ENCODE measurements at regions not wholly inside any gene's neighbourhood (a gene's known extent, or its start where the extent isn't known, plus 50 kb on each side); places are given as distances from the start of the nearest gene placed in this dataset.
"Not testable (repeated sequence)": the region's sequence is repeated elsewhere in the genome, so short reads cannot be mapped to it uniquely, and the experiment has no call there.

GRCh38 chr2:97431169-97431725 is 158.4 kb downstream of the ANKRD36B start:
- H3K27ac ChIP-seq; H3K27me3 ChIP-seq; H3K4me1 ChIP-seq (ENCODE audit: control insufficient read depth in 1 of 2, insufficient read depth in 1 of 2, low read depth in 1 of 2, low read length in 1 of 2); H3K9me3 ChIP-seq; H3K36me3 ChIP-seq; H3K4me3 ChIP-seq (ENCODE audit: low read depth in 1 of 2, low read length in 1 of 2): not testable (repeated sequence)

- H3K36me3 ChIP-seq; H3K27me3 ChIP-seq; H3K9me3 ChIP-seq; H3K4me1 ChIP-seq (ENCODE audit: control insufficient read depth in 1 of 2, insufficient read depth in 1 of 2, low read depth in 1 of 2, low read length in 1 of 2); H3K27ac ChIP-seq; H3K4me3 ChIP-seq (ENCODE audit: low read depth in 1 of 2, low read length in 1 of 2): not testable (repeated sequence)
These were observed 167.3 kb downstream of the ANKRD36B start for GRCh38 chr2:97422376-97422775.

GRCh38 chr2:97406340-97406739 is 183.3 kb downstream of the ANKRD36B start:
- H3K36me3 ChIP-seq; H3K27ac ChIP-seq; H3K4me3 ChIP-seq (ENCODE audit: low read depth in 1 of 2, low read length in 1 of 2); H3K9me3 ChIP-seq; H3K27me3 ChIP-seq; H3K4me1 ChIP-seq (ENCODE audit: control insufficient read depth in 1 of 2, insufficient read depth in 1 of 2, low read depth in 1 of 2, low read length in 1 of 2): not testable (repeated sequence)

- H3K27ac ChIP-seq; H3K4me3 ChIP-seq (ENCODE audit: low read depth in 1 of 2, low read length in 1 of 2); H3K9me3 ChIP-seq; H3K27me3 ChIP-seq; H3K36me3 ChIP-seq; H3K4me1 ChIP-seq (ENCODE audit: control insufficient read depth in 1 of 2, insufficient read depth in 1 of 2, low read depth in 1 of 2, low read length in 1 of 2): not testable (repeated sequence)
These were observed 184.4 kb downstream of the ANKRD36B start for GRCh38 chr2:97405172-97405737.

GRCh38 chr2:97402678-97403077 is 187.0 kb downstream of the ANKRD36B start:
- not testable (repeated sequence) for H3K27me3 ChIP-seq; H3K27ac ChIP-seq; H3K36me3 ChIP-seq; H3K4me1 ChIP-seq (ENCODE audit: control insufficient read depth in 1 of 2, insufficient read depth in 1 of 2, low read depth in 1 of 2, low read length in 1 of 2); H3K4me3 ChIP-seq (ENCODE audit: low read depth in 1 of 2, low read length in 1 of 2); H3K9me3 ChIP-seq

GRCh38 chr2:97395691-97396090 is 194.0 kb downstream of the ANKRD36B start:
- not testable (repeated sequence) for H3K36me3 ChIP-seq; H3K4me3 ChIP-seq (ENCODE audit: low read depth in 1 of 2, low read length in 1 of 2); H3K27ac ChIP-seq; H3K4me1 ChIP-seq (ENCODE audit: control insufficient read depth in 1 of 2, insufficient read depth in 1 of 2, low read depth in 1 of 2, low read length in 1 of 2); H3K27me3 ChIP-seq; H3K9me3 ChIP-seq

- not testable (repeated sequence) for H3K4me3 ChIP-seq (ENCODE audit: low read depth in 1 of 2, low read length in 1 of 2); H3K9me3 ChIP-seq; H3K27ac ChIP-seq; H3K27me3 ChIP-seq; H3K4me1 ChIP-seq (ENCODE audit: control insufficient read depth in 1 of 2, insufficient read depth in 1 of 2, low read depth in 1 of 2, low read length in 1 of 2); H3K36me3 ChIP-seq
These were observed 203.9 kb downstream of the ANKRD36B start for GRCh38 chr2:97385803-97386202.

GRCh38 chr2:97375913-97376312 is 213.8 kb downstream of the ANKRD36B start:
- H3K27ac ChIP-seq; H3K27me3 ChIP-seq; H3K4me1 ChIP-seq (ENCODE audit: control insufficient read depth in 1 of 2, insufficient read depth in 1 of 2, low read depth in 1 of 2, low read length in 1 of 2); H3K36me3 ChIP-seq; H3K9me3 ChIP-seq; H3K4me3 ChIP-seq (ENCODE audit: low read depth in 1 of 2, low read length in 1 of 2): not testable (repeated sequence)

- H3K36me3 ChIP-seq; H3K27ac ChIP-seq; H3K4me3 ChIP-seq (ENCODE audit: low read depth in 1 of 2, low read length in 1 of 2); H3K27me3 ChIP-seq; H3K9me3 ChIP-seq; H3K4me1 ChIP-seq (ENCODE audit: control insufficient read depth in 1 of 2, insufficient read depth in 1 of 2, low read depth in 1 of 2, low read length in 1 of 2): not testable (repeated sequence)
These were observed 215.3 kb downstream of the ANKRD36B start for GRCh38 chr2:97374426-97374825.

GRCh38 chr2:97363159-97363558 is 226.5 kb downstream of the ANKRD36B start:
- H3K4me3 ChIP-seq (ENCODE audit: low read depth in 1 of 2, low read length in 1 of 2); H3K27ac ChIP-seq; H3K9me3 ChIP-seq; H3K4me1 ChIP-seq (ENCODE audit: control insufficient read depth in 1 of 2, insufficient read depth in 1 of 2, low read depth in 1 of 2, low read length in 1 of 2); H3K36me3 ChIP-seq: not testable (repeated sequence)
- peaks cover 20% of the 10 kb centered on the region for H3K27me3 ChIP-seq

Measured in neutrophil (primary cell).